ENCODE measurements at regions not wholly inside any gene's neighbourhood (a gene's known extent, or its start where the extent isn't known, plus 50 kb on each side); places are given as distances from the start of the nearest gene placed in this dataset.

DNA sequence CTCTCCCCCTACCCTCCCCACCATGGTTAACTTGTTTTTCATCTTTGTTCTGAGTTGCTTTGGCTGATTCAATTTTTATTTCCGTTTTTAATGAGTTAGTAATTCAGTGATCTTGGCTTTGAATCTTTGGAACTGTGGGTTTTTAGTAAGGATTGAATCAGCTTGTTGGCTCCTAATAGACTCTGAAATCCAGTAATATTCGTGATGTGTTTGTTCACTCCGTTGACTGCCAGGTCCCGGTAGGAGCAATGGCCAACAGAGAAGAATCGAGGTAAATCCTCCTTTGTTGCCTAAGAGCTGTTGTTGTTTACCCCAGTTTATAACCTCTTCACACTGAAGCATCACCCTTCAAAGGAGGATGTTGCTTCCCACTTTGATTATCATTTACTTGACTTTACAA, 92.7 kb downstream of the PCSK1 start:
- in situ Hi-C loops (cut with HindIII; ENCODE audit: low sequenced_read_pairs) = loop anchor here (5.0 to 25.0 kb wide), 3 partner anchors 262 to 678 kb away; no protein-coding TSS in a partner anchor

DNA sequence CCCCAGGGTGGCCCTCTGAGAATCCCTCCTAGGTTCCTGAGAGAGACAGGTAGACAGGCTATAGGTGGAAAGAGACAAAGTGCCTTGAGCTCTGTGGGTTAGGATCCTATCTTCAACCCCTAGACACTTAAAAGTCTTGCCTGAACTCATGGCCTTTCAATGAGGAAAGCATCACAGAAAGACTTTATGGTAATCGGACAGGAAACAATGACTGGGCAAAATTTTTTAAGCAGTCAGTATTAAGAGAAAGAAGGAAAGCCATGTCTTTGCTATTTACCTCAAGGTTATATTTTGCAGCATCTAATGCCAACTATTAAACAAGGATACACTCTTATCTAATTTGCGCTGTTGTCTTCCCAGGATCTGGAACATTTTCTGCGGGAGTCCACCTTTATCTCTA, 93.2 kb downstream of the PCSK1 start:
- in situ Hi-C loops (cut with HindIII; ENCODE audit: low sequenced_read_pairs) = loop anchor here (5.0 to 25.0 kb wide), 4 partner anchors 98 to 678 kb away; no protein-coding TSS in a partner anchor

DNA sequence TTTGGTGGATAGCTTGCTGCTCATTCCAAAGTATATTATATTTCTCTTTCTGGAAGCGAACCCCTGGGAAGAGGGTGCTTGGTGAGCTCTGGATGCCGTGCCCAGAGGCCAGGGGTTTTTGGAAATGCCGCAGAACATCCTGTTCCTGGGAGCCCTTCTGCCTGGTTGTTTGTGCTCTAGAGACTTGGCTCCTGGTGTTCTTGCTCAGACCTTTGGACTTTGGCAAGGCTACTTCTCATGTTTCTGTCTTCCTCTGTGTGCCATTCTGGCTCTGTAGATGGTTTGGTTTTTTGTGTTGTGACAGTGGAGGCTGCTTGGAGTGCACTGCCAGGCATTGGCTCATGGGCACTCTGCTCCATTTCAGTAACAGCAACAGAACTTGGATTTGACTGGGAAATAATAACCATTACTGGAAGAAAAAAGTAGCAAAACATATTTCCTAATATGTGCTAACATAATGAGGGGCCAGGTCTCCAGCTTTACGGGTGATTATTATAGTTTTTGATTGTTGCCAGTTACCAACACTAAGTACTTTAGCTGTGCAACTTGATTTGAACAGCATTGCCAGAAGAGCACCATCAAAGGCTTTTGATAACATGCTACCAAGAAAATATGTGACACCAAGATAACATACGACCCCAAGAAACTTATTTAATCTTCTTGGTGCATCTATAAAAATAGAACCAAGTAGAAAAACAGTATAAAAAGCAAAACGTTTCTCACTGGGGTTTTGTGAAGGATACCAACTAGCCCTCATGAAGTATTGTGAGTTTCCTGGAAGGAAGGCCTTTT, 94.2 kb downstream of the PCSK1 start:
- in situ Hi-C loops (cut with HindIII; ENCODE audit: low sequenced_read_pairs) = loop anchor here (5.0 to 25.0 kb wide), 2 partner anchors 97 to 677 kb away; no protein-coding TSS in a partner anchor

DNA sequence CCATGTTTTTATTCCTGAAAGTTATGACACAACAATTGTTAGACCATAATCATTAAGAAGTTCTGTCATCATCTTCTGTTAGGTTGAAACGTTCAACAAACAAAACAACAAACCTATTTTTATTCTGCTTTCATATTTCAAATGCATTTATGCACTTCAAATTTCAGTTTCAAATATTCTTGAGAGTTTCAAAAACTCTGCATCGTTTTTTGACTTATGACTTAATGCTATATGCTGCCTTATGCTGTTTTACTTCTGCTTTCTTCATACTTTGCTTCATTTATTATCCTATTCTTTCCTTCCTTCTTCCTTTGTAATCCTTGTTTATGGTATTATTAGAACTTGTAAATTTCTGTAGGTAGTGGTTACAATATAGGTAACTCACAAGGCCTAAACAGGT, 95.0 kb downstream of the PCSK1 start:
- in situ Hi-C loops (cut with HindIII; ENCODE audit: low sequenced_read_pairs) = loop anchor here (5.0 to 25.0 kb wide), 2 partner anchors 96 to 676 kb away; no protein-coding TSS in a partner anchor

DNA sequence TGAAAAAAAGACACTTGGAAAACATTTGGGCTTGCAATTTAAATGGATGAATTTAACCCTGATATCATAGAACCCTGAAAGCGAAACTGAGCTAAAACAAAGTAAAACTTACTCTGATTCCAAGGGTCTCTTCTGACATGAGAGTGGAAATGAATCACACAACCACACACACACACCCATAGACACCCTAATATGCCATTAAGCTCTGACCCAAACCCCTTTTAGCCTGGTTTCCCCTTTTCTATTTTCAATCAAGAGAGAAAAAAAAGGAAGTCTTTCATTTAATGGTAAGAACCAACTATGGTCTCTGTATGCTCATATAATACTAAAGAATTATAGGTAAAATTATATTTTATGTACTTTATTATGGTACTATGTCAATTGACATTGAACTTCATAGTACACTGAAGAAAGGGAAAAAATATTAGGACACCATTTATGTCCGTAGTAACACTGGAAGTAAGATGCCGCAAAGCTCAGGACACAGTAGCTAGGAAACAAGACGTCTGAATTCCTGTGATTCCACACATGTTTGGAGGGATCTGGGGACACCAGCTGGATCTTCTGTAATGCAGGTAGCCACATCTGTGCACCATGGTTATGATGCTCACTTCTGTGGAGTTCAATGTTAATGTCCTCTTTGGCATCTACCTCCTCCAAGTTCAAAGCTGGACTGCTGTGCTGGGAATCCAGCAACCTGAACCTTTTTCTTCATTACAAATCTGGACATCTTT, 95.8 kb downstream of the PCSK1 start:
- in situ Hi-C loops (cut with HindIII; ENCODE audit: low sequenced_read_pairs) = loop anchor here (5.0 to 25.0 kb wide), 2 partner anchors 95 to 675 kb away; no protein-coding TSS in a partner anchor

DNA sequence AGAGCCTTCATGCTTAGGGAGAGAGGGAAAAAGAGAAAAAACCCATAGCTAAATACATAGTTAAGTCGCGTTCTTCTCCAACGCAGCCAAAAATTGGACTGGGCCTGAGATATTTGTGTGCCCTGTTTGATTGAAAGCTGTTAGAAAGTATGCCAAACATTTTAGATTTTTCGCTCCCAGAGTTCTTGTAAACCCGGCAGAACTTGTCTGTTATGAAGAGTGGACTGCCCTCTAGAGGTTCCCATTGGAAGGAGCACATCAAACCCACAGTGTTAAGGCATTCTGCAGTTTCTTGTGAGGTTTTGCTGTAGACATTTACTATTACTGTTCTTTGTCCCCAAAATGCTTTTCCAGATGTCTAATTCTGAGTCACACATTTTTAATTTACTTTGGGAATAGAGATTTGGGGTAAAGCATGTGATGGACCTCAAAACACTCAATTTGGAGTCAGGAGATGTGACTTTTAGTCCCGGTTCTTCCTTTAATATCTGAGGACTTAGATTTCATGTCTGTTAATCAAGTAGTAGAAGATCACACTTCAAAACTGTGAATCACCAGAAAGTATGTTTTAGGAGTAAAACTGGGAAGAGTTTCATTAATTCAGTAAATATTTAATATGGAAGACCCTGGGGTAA, 96.6 kb downstream of the PCSK1 start:
- in situ Hi-C loops (cut with HindIII; ENCODE audit: low sequenced_read_pairs) = loop anchor here (5.0 to 25.0 kb wide), 2 partner anchors 94 to 674 kb away; no protein-coding TSS in a partner anchor

DNA sequence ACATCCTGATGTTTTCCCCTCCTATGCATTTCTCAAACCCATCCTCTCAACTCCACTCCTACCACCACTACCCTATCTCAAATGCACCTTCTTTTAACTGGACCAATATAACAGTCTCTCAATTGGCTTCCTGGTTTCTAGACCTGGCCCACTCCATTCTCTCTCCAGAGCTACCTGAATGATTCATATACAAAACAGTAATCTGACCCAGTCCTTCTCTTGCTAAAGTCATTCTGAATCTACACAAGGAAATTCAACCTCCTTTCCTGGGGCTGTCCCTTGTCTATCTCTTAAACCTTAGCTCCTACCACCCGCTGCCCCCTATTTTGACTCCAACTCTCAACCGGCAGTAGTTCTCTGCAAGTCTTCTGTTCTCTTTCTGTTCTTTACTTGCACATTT, 97.2 kb downstream of the PCSK1 start:
- in situ Hi-C loops (cut with HindIII; ENCODE audit: low sequenced_read_pairs) = loop anchor here (5.0 to 25.0 kb wide), 2 partner anchors 94 to 674 kb away; no protein-coding TSS in a partner anchor

DNA sequence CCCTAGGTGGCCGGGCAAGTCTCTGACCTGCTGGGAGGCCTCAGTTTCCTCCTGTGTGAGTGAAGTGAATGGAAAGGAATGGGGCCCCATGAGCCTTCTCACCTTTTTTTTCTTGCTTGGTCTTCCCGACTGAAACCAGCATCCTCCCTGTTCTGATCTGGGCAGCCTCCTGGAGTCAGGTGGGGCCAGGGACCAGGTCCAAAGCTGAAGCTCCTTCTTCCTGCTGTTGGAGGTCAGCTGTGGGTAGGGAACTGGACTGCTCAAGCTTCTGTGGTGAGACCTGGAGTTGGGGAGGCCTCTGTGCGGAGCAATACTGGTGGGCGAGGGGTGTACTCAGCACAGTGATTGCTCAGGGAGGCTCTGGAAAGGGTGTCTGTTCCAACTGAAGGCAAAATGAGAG, 99.7 kb downstream of the PCSK1 start:
- in situ Hi-C loops (cut with HindIII; ENCODE audit: low sequenced_read_pairs) = loop anchor here (25.0 kb wide), 1 partner anchor 671 kb away; no protein-coding TSS in a partner anchor

DNA sequence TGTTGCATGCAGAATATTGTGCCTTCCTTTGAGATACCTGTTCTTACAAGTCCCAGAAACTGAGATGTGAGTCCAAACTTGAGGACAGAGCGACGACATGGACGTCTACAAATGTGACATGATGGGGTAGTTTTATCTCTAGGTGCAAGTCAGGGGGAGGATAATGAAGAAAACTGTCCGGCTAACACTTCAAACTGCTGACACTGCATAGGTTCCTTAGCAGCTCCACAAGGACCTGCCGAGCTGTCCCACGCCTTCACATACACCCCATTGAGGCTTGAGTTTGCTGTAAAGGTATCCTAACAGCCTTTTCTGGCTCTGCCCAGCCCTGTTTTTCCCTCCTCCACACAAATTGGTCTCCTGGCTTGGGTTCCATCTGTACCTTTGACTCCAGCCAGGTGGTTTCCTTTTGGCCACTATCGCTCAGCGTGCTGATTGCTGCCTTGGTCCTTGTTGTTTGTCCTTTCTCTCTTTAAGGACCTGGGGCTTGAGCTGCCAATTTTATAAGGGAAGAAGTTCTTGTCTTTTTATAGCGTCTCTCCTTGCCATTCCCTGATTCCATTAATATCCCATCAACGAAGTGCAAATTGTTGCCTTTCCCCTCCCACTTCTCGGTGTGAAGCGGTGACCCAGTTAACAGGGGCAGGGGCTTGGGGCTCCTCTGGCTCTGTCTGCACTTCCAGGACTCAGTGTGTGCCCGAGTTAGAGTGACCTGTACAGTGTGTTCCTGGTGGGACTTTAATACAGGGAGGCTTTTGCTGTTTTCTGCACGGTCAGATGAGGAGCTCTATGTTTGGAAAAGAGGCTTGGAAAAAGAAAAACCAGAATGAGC, 100.3 kb downstream of the PCSK1 start:
- in situ Hi-C loops (cut with HindIII; ENCODE audit: low sequenced_read_pairs) = loop anchor here (25.0 kb wide), 1 partner anchor 670 kb away; no protein-coding TSS in a partner anchor

DNA sequence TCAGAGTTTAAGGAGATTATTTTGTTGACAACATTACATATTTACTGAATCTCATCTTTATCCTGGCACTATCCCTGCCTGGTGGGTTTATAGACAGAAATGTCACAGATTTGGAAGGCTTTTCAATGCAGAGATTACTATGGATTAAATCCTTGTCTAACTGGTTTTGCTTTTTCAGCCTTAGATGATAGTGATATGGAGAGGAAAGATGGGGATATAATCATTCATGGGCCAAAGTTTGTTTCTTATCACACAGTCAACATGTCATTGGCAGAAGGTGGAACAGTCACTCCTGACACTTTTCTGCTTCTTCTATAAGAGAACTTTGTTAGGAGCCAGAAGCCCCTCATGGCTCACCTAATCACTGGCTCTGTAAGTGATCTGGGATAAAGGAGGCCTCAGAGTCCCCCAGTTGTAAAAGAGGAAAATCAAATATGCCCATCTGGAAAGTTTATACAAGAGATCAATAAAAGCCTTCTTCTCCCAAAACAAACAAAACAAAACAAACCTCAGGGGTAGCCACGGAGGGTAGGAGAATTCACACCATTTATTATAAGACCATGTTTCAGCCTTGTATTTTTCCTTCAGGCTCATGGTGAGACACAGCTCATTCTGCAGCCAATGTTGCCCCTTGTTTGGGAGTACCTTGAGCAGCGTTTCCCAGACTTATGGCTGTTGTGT, 101.2 kb downstream of the PCSK1 start:
- in situ Hi-C loops (cut with HindIII; ENCODE audit: low sequenced_read_pairs) = loop anchor here (25.0 kb wide), 1 partner anchor 670 kb away; no protein-coding TSS in a partner anchor

DNA sequence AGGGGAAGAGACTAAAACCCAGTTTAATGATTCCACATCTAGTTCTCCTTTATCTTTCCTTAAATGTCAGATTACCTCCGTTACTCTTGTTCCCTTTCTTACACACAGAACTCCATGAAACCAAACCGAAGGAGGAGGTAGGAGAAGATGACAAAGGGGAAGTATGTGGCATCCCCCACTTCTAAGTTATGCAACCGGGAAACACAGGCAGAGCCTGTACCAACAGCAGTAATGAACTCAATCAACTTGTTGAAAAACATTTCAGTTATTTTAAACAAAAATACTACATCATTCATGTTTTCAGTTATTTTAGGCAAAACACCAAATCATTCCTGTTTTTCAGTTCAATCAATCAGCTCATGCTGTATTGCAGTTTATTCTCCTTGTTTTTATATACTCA, 101.8 kb downstream of the PCSK1 start:
- in situ Hi-C loops (cut with HindIII; ENCODE audit: low sequenced_read_pairs) = loop anchor here (25.0 kb wide), 1 partner anchor 669 kb away; no protein-coding TSS in a partner anchor

DNA sequence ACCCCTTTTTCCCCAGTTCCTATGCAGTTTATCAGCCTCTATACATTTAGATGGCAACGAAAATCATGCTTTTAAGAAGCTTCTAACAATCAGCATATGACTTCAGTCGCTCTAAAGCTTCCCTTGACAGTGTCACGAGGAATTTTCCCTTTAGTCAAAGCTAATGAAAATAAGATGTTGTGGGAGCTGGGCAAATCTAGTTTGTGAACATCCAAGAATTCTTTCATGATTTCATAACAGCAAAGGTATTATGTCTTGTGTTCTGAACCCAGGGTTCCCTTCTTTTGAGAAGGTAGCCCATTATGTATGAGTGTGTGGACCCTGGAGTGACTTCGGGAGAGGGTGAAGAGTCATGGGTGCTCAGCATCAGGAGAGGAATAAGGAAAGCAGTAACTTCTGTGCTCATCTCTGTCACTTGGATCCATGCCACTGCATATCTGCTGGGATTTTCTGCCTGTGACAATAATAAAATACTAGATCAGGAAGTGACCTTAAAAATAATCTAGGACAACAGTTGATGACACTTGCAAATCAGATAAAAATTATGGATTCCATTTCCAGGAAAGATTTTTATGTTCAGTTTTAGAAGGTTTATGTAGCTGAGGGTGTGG, 102.4 kb downstream of the PCSK1 start:
- in situ Hi-C loops (cut with HindIII; ENCODE audit: low sequenced_read_pairs) = loop anchor here (25.0 kb wide), 1 partner anchor 668 kb away; no protein-coding TSS in a partner anchor

DNA sequence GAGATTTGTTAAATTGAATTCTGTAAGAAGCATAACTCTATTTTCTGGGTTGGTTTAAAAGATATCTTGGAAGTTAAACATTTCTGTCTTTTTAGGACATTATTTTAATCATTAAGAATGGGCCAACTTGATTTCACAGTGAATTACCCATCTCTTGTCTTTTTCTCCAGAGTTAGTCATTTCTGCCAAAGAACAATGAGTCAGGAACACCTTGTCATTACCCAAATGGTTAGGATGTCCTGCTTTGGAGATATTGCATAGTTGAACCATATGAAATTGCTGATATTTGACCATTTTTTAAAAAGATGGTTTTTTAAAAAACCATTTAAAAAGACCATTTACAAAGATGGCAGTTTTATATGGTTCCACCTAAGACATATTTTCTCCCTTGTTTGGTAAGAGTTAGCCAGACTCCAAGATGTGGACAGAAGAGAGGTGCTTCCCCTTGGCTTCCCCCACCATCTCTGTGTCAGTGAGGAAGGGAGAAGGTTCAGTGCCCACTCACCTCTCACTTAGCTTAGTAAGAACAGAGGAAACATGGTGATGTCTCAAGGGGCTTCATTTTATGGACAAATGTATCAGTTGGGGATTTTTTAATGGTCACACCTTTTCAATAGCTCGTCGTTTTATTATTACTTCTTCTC, 103.0 kb downstream of the PCSK1 start:
- in situ Hi-C loops (cut with HindIII; ENCODE audit: low sequenced_read_pairs) = loop anchor here (5.0 to 25.0 kb wide), 2 partner anchors 38 to 668 kb away; no protein-coding TSS in a partner anchor

DNA sequence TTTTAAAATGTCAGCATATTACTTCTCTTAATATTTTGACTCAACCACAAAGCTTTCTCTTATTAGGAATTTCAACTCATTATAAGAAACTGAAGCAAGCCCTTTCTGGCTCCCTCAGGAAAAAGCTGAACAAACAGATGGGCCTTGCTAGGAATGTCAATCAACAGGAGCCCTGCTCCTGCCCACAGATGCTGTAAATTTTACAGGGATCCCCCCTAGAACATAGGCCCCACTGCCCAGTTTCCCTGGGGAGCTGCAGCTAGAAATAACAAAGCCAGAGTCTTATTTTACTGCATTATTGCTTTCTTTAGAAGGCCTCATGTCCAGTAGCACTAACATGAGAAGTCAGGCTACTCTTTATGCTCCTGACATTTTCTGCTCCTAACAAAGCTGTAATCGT, 103.8 kb downstream of the PCSK1 start:
- in situ Hi-C loops (cut with HindIII; ENCODE audit: low sequenced_read_pairs) = loop anchor here (5.0 to 25.0 kb wide), 2 partner anchors 37 to 667 kb away; no protein-coding TSS in a partner anchor

DNA sequence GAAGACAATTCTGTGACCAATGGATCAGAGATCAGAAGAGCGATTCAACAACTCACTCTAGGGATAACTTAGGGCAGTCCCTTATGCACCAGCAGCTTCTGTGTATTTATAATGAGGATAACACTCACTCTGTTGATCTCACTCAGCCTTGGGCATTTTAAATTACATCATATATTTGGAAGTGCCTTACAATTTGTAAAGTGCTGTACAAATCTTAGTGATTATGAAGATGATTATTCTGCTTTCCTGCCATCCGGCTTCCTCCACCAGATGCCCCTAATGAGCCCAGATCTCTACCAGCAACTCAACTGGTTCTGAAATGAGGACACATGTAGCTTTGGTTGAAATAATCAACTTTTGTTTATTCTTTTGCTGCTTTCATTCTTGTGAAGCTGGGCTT, 105.3 kb downstream of the PCSK1 start:
- in situ Hi-C loops (cut with HindIII; ENCODE audit: low sequenced_read_pairs) = loop anchor here (5.0 to 25.0 kb wide), 2 partner anchors 35 to 665 kb away; no protein-coding TSS in a partner anchor

DNA sequence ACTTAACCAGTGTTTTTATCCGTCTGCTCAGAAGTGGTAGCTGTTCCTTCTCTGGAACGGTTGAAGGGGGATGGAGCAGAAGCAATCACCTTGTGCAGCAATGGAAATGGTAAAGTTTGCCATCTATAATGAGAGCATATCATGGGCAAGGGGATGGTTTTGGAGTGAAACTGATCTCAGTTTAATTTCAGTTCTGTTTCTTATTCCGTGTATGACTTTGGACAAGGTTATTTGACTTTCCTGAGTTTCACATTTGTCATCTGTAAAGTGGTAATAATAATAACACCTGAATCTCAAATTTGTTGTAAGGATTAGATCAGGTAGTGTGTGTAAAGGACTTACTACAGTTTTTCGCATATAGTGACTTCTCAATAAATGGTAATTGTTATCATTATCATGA, 106.1 kb downstream of the PCSK1 start:
- in situ Hi-C loops (cut with HindIII; ENCODE audit: low sequenced_read_pairs) = loop anchor here (5.0 to 25.0 kb wide), 2 partner anchors 35 to 665 kb away; no protein-coding TSS in a partner anchor

DNA sequence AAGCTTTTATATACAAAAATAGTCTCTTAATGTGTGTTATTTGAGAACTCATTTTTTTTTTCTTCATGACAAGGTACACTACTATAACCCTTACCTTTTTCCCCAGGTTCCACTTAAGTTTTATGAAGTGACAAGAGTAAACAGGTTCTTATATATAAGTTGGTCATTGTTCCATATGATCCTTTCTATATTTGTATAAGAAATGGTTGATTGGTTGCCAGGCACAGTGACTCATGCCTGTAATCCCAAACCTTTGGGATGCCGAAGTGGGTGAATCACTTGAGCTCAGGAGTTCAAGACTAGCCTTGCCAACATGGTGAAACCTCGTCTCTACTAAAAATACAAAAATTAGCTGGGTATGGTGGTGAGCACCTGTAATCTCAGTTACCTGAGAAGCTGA, 108.3 kb downstream of the PCSK1 start:
- in situ Hi-C loops (cut with HindIII; ENCODE audit: low sequenced_read_pairs) = loop anchor here (5.0 to 25.0 kb wide), 2 partner anchors 32 to 662 kb away; no protein-coding TSS in a partner anchor

DNA sequence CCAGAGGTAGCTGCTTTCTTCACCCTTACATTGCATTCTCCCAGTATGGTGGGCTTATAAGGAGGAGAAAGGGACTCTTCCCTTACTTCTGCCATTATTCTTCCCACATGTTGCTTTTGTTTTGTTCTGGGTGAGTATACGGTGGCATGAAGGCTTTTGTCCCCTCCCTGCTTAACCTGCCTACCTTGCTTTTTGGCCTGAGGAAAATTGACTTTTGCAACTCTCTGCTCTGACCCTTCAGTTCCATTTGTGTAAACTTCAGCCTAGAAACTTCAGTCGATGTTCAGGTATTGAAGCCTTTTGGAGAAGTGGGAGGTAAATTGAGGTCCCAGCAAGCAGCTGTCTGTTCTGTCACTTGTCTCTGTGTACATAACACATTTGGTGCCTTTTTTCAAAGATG, 110.2 kb downstream of the PCSK1 start:
- in situ Hi-C loops (cut with HindIII; ENCODE audit: low sequenced_read_pairs) = no loop called here
